H9 (cell line): ENCODE measurements at regions not wholly inside any gene's neighbourhood (a gene's known extent, or its start where the extent isn't known, plus 50 kb on each side); places are given as distances from the start of the nearest gene placed in this dataset.

Experiments used
- DNase-seq: peaks from one replicate; pipeline ENCODE4 v3.0.0-alpha.2; 2017
- H2AFZ ChIP-seq: one replicate; pipeline ENCODE4 v1.6.1; 2013; ENCODE audit warnings: mild to moderate bottlenecking, low read length, control low read depth, moderate library complexity
- H2AK5ac ChIP-seq: 2 replicates; pipeline ENCODE4 v1.6.1; 2013; ENCODE audit warnings: low read length, control low read depth, mixed read lengths; ENCODE audit not compliant: insufficient read length
- H2BK120ac ChIP-seq: one replicate; pipeline ENCODE4 v1.6.1; 2013; ENCODE audit warnings: low read depth, mild to moderate bottlenecking, low read length, control low read depth, inconsistent platforms; ENCODE audit not compliant: poor library complexity, severe bottlenecking
- H2BK12ac ChIP-seq: 2 replicates; pipeline ENCODE4 v1.6.1; 2013; ENCODE audit warnings: low read length, control low read depth, mixed read lengths, low read depth; ENCODE audit not compliant: insufficient read length
- H2BK15ac ChIP-seq: 2 replicates; pipeline ENCODE4 v1.6.1; 2013; ENCODE audit warnings: low read depth, low read length, control low read depth
- H2BK20ac ChIP-seq: one replicate; pipeline ENCODE4 v1.6.1; 2013; ENCODE audit warnings: low read depth, mild to moderate bottlenecking, low read length, control low read depth, inconsistent platforms; ENCODE audit not compliant: poor library complexity, severe bottlenecking
- H2BK5ac ChIP-seq: 2 replicates; pipeline ENCODE4 v1.6.1; 2013; ENCODE audit warnings: low read length, control low read depth, mixed read lengths; ENCODE audit not compliant: insufficient read length
- H3K14ac ChIP-seq: 2 replicates; pipeline ENCODE4 v1.6.1; 2013; ENCODE audit warnings: low read length, control low read depth; ENCODE audit not compliant: insufficient read depth
- H3K18ac ChIP-seq: 2 replicates; pipeline ENCODE4 v1.6.1; 2013; ENCODE audit warnings: low read depth, mild to moderate bottlenecking, mixed read lengths, low read length, control low read depth; ENCODE audit not compliant: insufficient read length
- H3K23ac ChIP-seq: 2 replicates; pipeline ENCODE4 v1.6.1; 2013; ENCODE audit warnings: low read length, control low read depth, mixed read lengths, low read depth; ENCODE audit not compliant: insufficient read length
- H3K23me2 ChIP-seq: 2 replicates; pipeline ENCODE4 v1.6.1; 2013; ENCODE audit warnings: low read depth, mild to moderate bottlenecking, mixed read lengths, low read length, control low read depth; ENCODE audit not compliant: insufficient read length, poor library complexity, severe bottlenecking
- H3K27ac ChIP-seq: 2 replicates; pipeline ENCODE4 v1.5.1; 2013; ENCODE audit warnings: low read length, control low read depth, mixed read lengths, low read depth; ENCODE audit not compliant: insufficient read length
- H3K27me3 ChIP-seq: 2 replicates; pipeline ENCODE4 v1.6.1; 2013; ENCODE audit warnings: low read length, control low read depth, inconsistent platforms; ENCODE audit not compliant: insufficient read depth
- H3K4ac ChIP-seq: 2 replicates; pipeline ENCODE4 v1.6.1; 2013; ENCODE audit warnings: low read depth, mild to moderate bottlenecking, control low read depth, inconsistent platforms, low read length, moderate library complexity
- H3K4me1 ChIP-seq: 2 replicates; pipeline ENCODE4 v1.6.1; 2013; ENCODE audit warnings: low read length, control low read depth, inconsistent platforms; ENCODE audit not compliant: insufficient read depth
- H3K4me2 ChIP-seq: 2 replicates; pipeline ENCODE4 v1.6.1; 2013; ENCODE audit warnings: low read length, control low read depth, mixed read lengths; ENCODE audit not compliant: insufficient read length, insufficient read depth
- H3K56ac ChIP-seq: 2 replicates; pipeline ENCODE4 v1.6.1; 2013; ENCODE audit warnings: low read depth, mild to moderate bottlenecking, mixed read lengths, low read length, control low read depth; ENCODE audit not compliant: insufficient read length
- H3K79me1 ChIP-seq: 2 replicates; pipeline ENCODE4 v1.6.1; 2013; ENCODE audit warnings: low read depth, mild to moderate bottlenecking, moderate library complexity, low read length, control low read depth, inconsistent platforms; ENCODE audit not compliant: insufficient read depth, poor library complexity, severe bottlenecking
- H3K79me2 ChIP-seq: 2 replicates; pipeline ENCODE4 v1.6.1; 2013; ENCODE audit warnings: low read length, control low read depth, inconsistent platforms; ENCODE audit not compliant: insufficient read depth
- H3K9ac ChIP-seq: 2 replicates; pipeline ENCODE4 v1.6.1; 2013; ENCODE audit warnings: low read length, control low read depth, mixed read lengths; ENCODE audit not compliant: insufficient read length; ENCODE audit errors: extremely low read depth
- H3K9me3 ChIP-seq: one replicate; pipeline ENCODE4 v1.6.1; 2013; ENCODE audit warnings: low read depth, low read length, inconsistent platforms; ENCODE audit not compliant: control insufficient read depth
- H3T11ph ChIP-seq: one replicate; pipeline ENCODE4 v1.6.1; 2013; ENCODE audit warnings: mild to moderate bottlenecking, low read length, control low read depth, inconsistent platforms
- H4K20me1 ChIP-seq: one replicate; pipeline ENCODE4 v1.6.1; 2013; ENCODE audit not compliant: control insufficient read depth, insufficient read length, insufficient read depth
- H4K5ac ChIP-seq: 2 replicates; pipeline ENCODE4 v1.6.1; 2013; ENCODE audit warnings: low read depth, mild to moderate bottlenecking, mixed read lengths, low read length, control low read depth; ENCODE audit not compliant: insufficient read length
- H4K8ac ChIP-seq: replicated peaks from 2 replicates; pipeline ENCODE4 v1.6.1; 2013; ENCODE audit warnings: low read length, control low read depth, mixed read lengths, low read depth; ENCODE audit not compliant: insufficient read length
- H4K91ac ChIP-seq: 2 replicates; pipeline ENCODE4 v1.6.1; 2013; ENCODE audit warnings: low read depth, mild to moderate bottlenecking, moderate library complexity, mixed read lengths, low read length, control low read depth; ENCODE audit not compliant: insufficient read length
- H3K27ac Mint-ChIP-seq, 3 experiments: 2 replicates in 2 of 3; 3 replicates in 1 of 3; pipeline ENCODE4 v1.8.0; 2020 to 2021; ENCODE audit warnings: mixed read lengths in 3 of 3, mild to moderate bottlenecking in 1 of 3, moderate library complexity in 1 of 3
- H3K27me3 Mint-ChIP-seq: 2 replicates; pipeline ENCODE4 v1.8.0; 2021; ENCODE audit warnings: low read depth, mild to moderate bottlenecking, moderate library complexity, mixed read lengths
- H3K36me3 Mint-ChIP-seq, 3 experiments: 2 replicates in 2 of 3; 3 replicates in 1 of 3; pipeline ENCODE4 v1.8.0; 2020 to 2021; ENCODE audit warnings: low read depth in 3 of 3, mixed read lengths in 3 of 3; ENCODE audit not compliant: insufficient read depth in 1 of 3
- H3K4me1 Mint-ChIP-seq, 2 experiments: 2 replicates each; pipeline ENCODE4 v1.8.0; 2020; ENCODE audit warnings: mixed read lengths in 2 of 2
- H3K4me3 Mint-ChIP-seq, 2 experiments: 2 replicates in 1 of 2; 3 replicates in 1 of 2; pipeline ENCODE4 v1.8.0; 2020 to 2021; ENCODE audit warnings: mild to moderate bottlenecking in 2 of 2, mixed read lengths in 2 of 2, moderate library complexity in 1 of 2
- H3K9me3 Mint-ChIP-seq, 2 experiments: 2 replicates in 1 of 2; 3 replicates in 1 of 2; pipeline ENCODE4 v1.8.0; 2020; ENCODE audit warnings: mild to moderate bottlenecking in 2 of 2, mixed read lengths in 2 of 2, moderate library complexity in 1 of 2
- CTCF ChIP-seq: fragments of 200-600 bp; sonication (generic); conservative IDR thresholded peaks from 3 replicates; pipeline ENCODE4 v1.8.0; 2021; ENCODE audit warnings: antibody characterized with exemption, mild to moderate bottlenecking
- WGBS: extraction: QIAGEN DNeasy Blood & Tissue Kit; methylation state at CpG from one replicate; pipeline ENCODE4 v1.1.7; 2013; ENCODE audit warnings: missing lambda C conversion rate, low lambda C conversion rate, mixed read lengths; ENCODE audit not compliant: insufficient read length; ENCODE audit errors: extremely low coverage; 5-methylcytosine and 5-hydroxymethylcytosine counted together

- WGBS = no CpG with 5 or more reads among the region's 1 CpG
- no peaks in the 10 kb centered on the region for H3K27me3 ChIP-seq
- no peak for DNase-seq
- H2BK12ac ChIP-seq = no peak overlapping the region
- no peak overlapping the region for H4K8ac ChIP-seq
- no peak overlapping the region for H3K56ac ChIP-seq
- H3K4me2 ChIP-seq = no peak overlapping the region
- H4K91ac ChIP-seq = no peak overlapping the region
- no peak overlapping the region for H3T11ph ChIP-seq
- H3K9ac ChIP-seq = no peak overlapping the region
- no peak overlapping the region for H3K4ac ChIP-seq
- H2BK5ac ChIP-seq = no peak overlapping the region
- peaks cover 7% of the 10 kb centered on the region in 2 experiments; a peak in 3 of 4 replicates for H3K4me1 Mint-ChIP-seq
- H3K79me2 ChIP-seq = no peaks in the 10 kb centered on the region
- no peaks in the 10 kb centered on the region for H3K27me3 Mint-ChIP-seq
- peaks cover 0 to 3% of the 10 kb centered on the region in 2 experiments; a peak in 4 of 5 replicates for H3K9me3 Mint-ChIP-seq
- H3K27ac ChIP-seq = no peak overlapping the region
- H2BK15ac ChIP-seq = no peak overlapping the region
- no peak overlapping the region for H3K27ac Mint-ChIP-seq
- no peaks in the 10 kb centered on the region for H3K79me1 ChIP-seq
- no peak for TF ChIP-seq CTCF
- H3K18ac ChIP-seq = no peak overlapping the region
- no peak overlapping the region for H2BK120ac ChIP-seq
- no peak overlapping the region for H3K14ac ChIP-seq
- H3K9me3 ChIP-seq = no peaks in the 10 kb centered on the region
- H3K4me3 Mint-ChIP-seq = no peak overlapping the region
- peaks cover 4 to 9% (median 7%) of the 10 kb centered on the region in 3 experiments; a peak in 4 of 7 replicates for H3K36me3 Mint-ChIP-seq
- no peaks in the 10 kb centered on the region for H4K20me1 ChIP-seq
- no peak overlapping the region for H2BK20ac ChIP-seq
- no peak overlapping the region for H2AFZ ChIP-seq
- H4K5ac ChIP-seq = no peak overlapping the region
- H3K4me1 ChIP-seq = no peaks in the 10 kb centered on the region
- H3K23ac ChIP-seq = no peak overlapping the region
- H2AK5ac ChIP-seq = no peak overlapping the region
- no peaks in the 10 kb centered on the region for H3K23me2 ChIP-seq
Measured at GRCh38 chr3:178353006-178353694, 183.1 kb upstream of the KCNMB2 start.
